Activated CD4-positive, alpha-beta memory T cell treated with anti-CD3 and anti-CD28 coated beads for 36 hours (primary cell): ENCODE measurements at regions not wholly inside any gene's neighbourhood (a gene's known extent, or its start where the extent isn't known, plus 50 kb on each side); places are given as distances from the start of the nearest gene placed in this dataset.

Source experiments
- CTCF ChIA-PET: fragments of 350-600 bp; sonication (Branson Sonifier 250); formaldehyde crosslinking; loops from one replicate; lab custom pipeline; 2021; ENCODE audit warnings: antibody characterized with exemption, inconsistent platforms; lab: Charles Lee
- POLR2A ChIA-PET: fragments of 350-600 bp; sonication (Branson Sonifier 250); formaldehyde crosslinking; loops from one replicate; lab custom pipeline; 2021; ENCODE audit warnings: antibody characterized with exemption; lab: Charles Lee
- DNase-seq: peaks from one replicate; pipeline ENCODE4 v3.0.0-alpha.2; 2020
- H3K27ac Mint-ChIP-seq: one replicate; pipeline ENCODE4 v1.8.0; 2021; ENCODE audit warnings: mixed read lengths
- H3K27me3 Mint-ChIP-seq: one replicate; pipeline ENCODE4 v1.8.0; 2021; ENCODE audit warnings: mixed read lengths
- H3K36me3 Mint-ChIP-seq: one replicate; pipeline ENCODE4 v1.8.0; 2021; ENCODE audit warnings: mixed read lengths
- H3K4me1 Mint-ChIP-seq: one replicate; pipeline ENCODE4 v1.8.0; 2021; ENCODE audit warnings: low read depth, mixed read lengths
- H3K4me3 Mint-ChIP-seq: one replicate; pipeline ENCODE4 v1.8.0; 2021; ENCODE audit warnings: mild to moderate bottlenecking, mixed read lengths
- H3K9me3 Mint-ChIP-seq: one replicate; pipeline ENCODE4 v1.8.0; 2021; ENCODE audit warnings: mixed read lengths
- intact Hi-C: fragments of 100-400 bp; cut with micrococcal nuclease; formaldehyde crosslinking; loops from one replicate; pipeline ENCODE4 v1.15.1; 2023

- intact Hi-C loops = no loop called here
- H3K9me3 Mint-ChIP-seq = no peaks in the 10 kb centered on the region
- H3K4me3 Mint-ChIP-seq = no peak overlapping the region
- no peaks in the 10 kb centered on the region for H3K36me3 Mint-ChIP-seq
- POLR2A ChIA-PET = no interaction called here
- CTCF ChIA-PET = no interaction called here
- H3K27ac Mint-ChIP-seq = no peak overlapping the region
- H3K4me1 Mint-ChIP-seq = no peaks in the 10 kb centered on the region
- no peaks in the 10 kb centered on the region for H3K27me3 Mint-ChIP-seq
- DNase-seq = no peak
Measured at GRCh38 chr5:8865686-8866374, 680.0 kb downstream of the SEMA5A start.

- intact Hi-C loops = no loop called here
- no peak for DNase-seq
- no peaks in the 10 kb centered on the region for H3K4me1 Mint-ChIP-seq
- no peaks in the 10 kb centered on the region for H3K36me3 Mint-ChIP-seq
- POLR2A ChIA-PET = no interaction called here
- no peak overlapping the region for H3K4me3 Mint-ChIP-seq
- no peaks in the 10 kb centered on the region for H3K27me3 Mint-ChIP-seq
- CTCF ChIA-PET = no interaction called here
- no peak overlapping the region for H3K27ac Mint-ChIP-seq
- peaks cover 6% of the 10 kb centered on the region for H3K9me3 Mint-ChIP-seq
Measured at GRCh38 chr5:8868283-8868682, 677.6 kb downstream of the SEMA5A start.

GRCh38 chr5:8869932-8870331 is 675.9 kb downstream of the SEMA5A start:
- H3K36me3 Mint-ChIP-seq = no peaks in the 10 kb centered on the region
- H3K4me3 Mint-ChIP-seq = no peak overlapping the region
- intact Hi-C loops = no loop called here

GRCh38 chr5:8870349-8870958 is 675.4 kb downstream of the SEMA5A start:
- DNase-seq = no peak
- no peaks in the 10 kb centered on the region for H3K36me3 Mint-ChIP-seq
- H3K9me3 Mint-ChIP-seq = peaks cover 6% of the 10 kb centered on the region
- POLR2A ChIA-PET = no interaction called here
- no peak overlapping the region for H3K4me3 Mint-ChIP-seq
- intact Hi-C loops = no loop called here
- no peaks in the 10 kb centered on the region for H3K27me3 Mint-ChIP-seq
- no peak overlapping the region for H3K27ac Mint-ChIP-seq
- CTCF ChIA-PET = no interaction called here
- H3K4me1 Mint-ChIP-seq = no peaks in the 10 kb centered on the region

More at GRCh38 chr5:8869932-8870331, 675.9 kb downstream of the SEMA5A start:
- CTCF ChIA-PET = no interaction called here
- Mint-ChIP-seq H3K9me3 (peaks cover 6% of the 10 kb centered on the region), H3K27me3 (no peaks in the 10 kb centered on the region), H3K27ac (no peak overlapping the region), H3K4me1 (no peaks in the 10 kb centered on the region)
- no peak for DNase-seq
- POLR2A ChIA-PET = no interaction called here

- DNase-seq = no peak
- intact Hi-C loops = no loop called here
- ChIA-PET CTCF (no interaction called here), POLR2A (no interaction called here)
- Mint-ChIP-seq H3K27ac (no peak overlapping the region), H3K27me3 (no peaks in the 10 kb centered on the region), H3K4me1 (no peaks in the 10 kb centered on the region), H3K4me3 (no peak overlapping the region), H3K9me3 (peaks cover 6% of the 10 kb centered on the region), H3K36me3 (no peaks in the 10 kb centered on the region)
Measured at GRCh38 chr5:8870959-8871355, 674.9 kb downstream of the SEMA5A start.

- H3K27ac Mint-ChIP-seq = no peak overlapping the region
- no peaks in the 10 kb centered on the region for H3K27me3 Mint-ChIP-seq
- H3K4me1 Mint-ChIP-seq = no peaks in the 10 kb centered on the region
- H3K4me3 Mint-ChIP-seq = no peak overlapping the region
- CTCF ChIA-PET = no interaction called here
- H3K9me3 Mint-ChIP-seq = peaks cover 6% of the 10 kb centered on the region
- intact Hi-C loops = no loop called here
- POLR2A ChIA-PET = no interaction called here
- no peak for DNase-seq
- no peaks in the 10 kb centered on the region for H3K36me3 Mint-ChIP-seq
Measured at GRCh38 chr5:8871446-8871845, 674.4 kb downstream of the SEMA5A start.

GRCh38 chr5:8875722-8876121 is 670.2 kb downstream of the SEMA5A start:
- DNase-seq = no peak
- intact Hi-C loops = no loop called here
- POLR2A ChIA-PET = no interaction called here
- H3K27me3 Mint-ChIP-seq = no peaks in the 10 kb centered on the region
- H3K4me1 Mint-ChIP-seq = no peaks in the 10 kb centered on the region
- H3K9me3 Mint-ChIP-seq = peaks cover 6% of the 10 kb centered on the region
- no peak overlapping the region for H3K4me3 Mint-ChIP-seq
- CTCF ChIA-PET = no interaction called here
- no peak overlapping the region for H3K27ac Mint-ChIP-seq
- H3K36me3 Mint-ChIP-seq = no peaks in the 10 kb centered on the region

- no peak overlapping the region for H3K4me3 Mint-ChIP-seq
- intact Hi-C loops = no loop called here
- CTCF ChIA-PET = no interaction called here
- no peaks in the 10 kb centered on the region for H3K36me3 Mint-ChIP-seq
- H3K27ac Mint-ChIP-seq = no peak overlapping the region
- H3K27me3 Mint-ChIP-seq = no peaks in the 10 kb centered on the region
- POLR2A ChIA-PET = no interaction called here
- no peak for DNase-seq
- H3K9me3 Mint-ChIP-seq = peaks cover 8% of the 10 kb centered on the region
- no peaks in the 10 kb centered on the region for H3K4me1 Mint-ChIP-seq
Measured at GRCh38 chr5:8879248-8879647, 666.6 kb downstream of the SEMA5A start.

GRCh38 chr5:8884029-8884428 is 661.8 kb downstream of the SEMA5A start:
- Mint-ChIP-seq H3K27ac (no peak overlapping the region), H3K9me3 (peaks cover 15% of the 10 kb centered on the region), H3K36me3 (no peaks in the 10 kb centered on the region), H3K4me1 (no peaks in the 10 kb centered on the region), H3K27me3 (no peaks in the 10 kb centered on the region), H3K4me3 (no peak overlapping the region)
- POLR2A ChIA-PET = no interaction called here
- no peak for DNase-seq
- CTCF ChIA-PET = no interaction called here
- intact Hi-C loops = no loop called here

GRCh38 chr5:8892926-8893325 is 652.9 kb downstream of the SEMA5A start:
- no peak overlapping the region for H3K4me3 Mint-ChIP-seq
- H3K9me3 Mint-ChIP-seq = peaks cover 6% of the 10 kb centered on the region
- no peak overlapping the region for H3K27ac Mint-ChIP-seq
- ChIA-PET CTCF (no interaction called here), POLR2A (no interaction called here)
- H3K27me3 Mint-ChIP-seq = no peaks in the 10 kb centered on the region
- no peaks in the 10 kb centered on the region for H3K4me1 Mint-ChIP-seq
- intact Hi-C loops = no loop called here
- no peak for DNase-seq
- H3K36me3 Mint-ChIP-seq = no peaks in the 10 kb centered on the region

- Mint-ChIP-seq H3K27me3 (no peaks in the 10 kb centered on the region), H3K27ac (no peak overlapping the region), H3K4me1 (no peaks in the 10 kb centered on the region), H3K4me3 (no peak overlapping the region), H3K9me3 (peaks cover 6% of the 10 kb centered on the region), H3K36me3 (no peaks in the 10 kb centered on the region)
- intact Hi-C loops = no loop called here
- ChIA-PET POLR2A (no interaction called here), CTCF (no interaction called here)
- no peak for DNase-seq
Measured at GRCh38 chr5:8894031-8894430, 651.8 kb downstream of the SEMA5A start.

- H3K36me3 Mint-ChIP-seq = no peaks in the 10 kb centered on the region
- peaks cover 6% of the 10 kb centered on the region for H3K9me3 Mint-ChIP-seq
- H3K4me1 Mint-ChIP-seq = no peaks in the 10 kb centered on the region
- CTCF ChIA-PET = no interaction called here
- intact Hi-C loops = no loop called here
- H3K4me3 Mint-ChIP-seq = no peak overlapping the region
- no peaks in the 10 kb centered on the region for H3K27me3 Mint-ChIP-seq
- DNase-seq = no peak
- POLR2A ChIA-PET = no interaction called here
- no peak overlapping the region for H3K27ac Mint-ChIP-seq
Measured at GRCh38 chr5:8895062-8895461, 650.8 kb downstream of the SEMA5A start.

- ChIA-PET CTCF (no interaction called here), POLR2A (no interaction called here)
- Mint-ChIP-seq H3K4me1 (no peaks in the 10 kb centered on the region), H3K9me3 (peaks cover 6% of the 10 kb centered on the region), H3K27me3 (no peaks in the 10 kb centered on the region), H3K4me3 (no peak overlapping the region), H3K27ac (no peak overlapping the region), H3K36me3 (no peaks in the 10 kb centered on the region)
- no peak for DNase-seq
- intact Hi-C loops = no loop called here
Measured at GRCh38 chr5:8895599-8895998, 650.3 kb downstream of the SEMA5A start.
